ENCODE measurements at regions not wholly inside any gene's neighbourhood (a gene's known extent, or its start where the extent isn't known, plus 50 kb on each side); places are given as distances from the start of the nearest gene placed in this dataset.

DNA sequence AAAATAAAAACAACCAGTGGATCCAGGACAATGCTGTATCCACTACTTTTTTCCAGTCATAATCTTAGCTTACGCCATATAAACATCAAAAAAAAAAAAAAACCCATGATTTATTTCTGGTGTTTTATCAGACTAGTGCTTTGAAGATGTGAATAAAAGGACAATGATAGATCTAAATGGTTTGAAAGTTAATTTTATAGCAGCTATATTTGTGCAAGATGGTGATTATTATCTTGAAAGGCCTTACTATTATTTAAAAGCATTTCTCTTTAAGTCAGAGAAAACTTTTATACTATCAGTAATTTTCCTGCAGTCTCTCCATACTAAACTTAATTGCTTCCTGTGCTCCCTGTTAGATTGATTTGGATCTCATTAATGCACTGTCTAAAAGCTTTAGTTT lies 670.3 kb downstream of the TBL1XR1 start:
- CTCF ChIA-PET, result interaction anchor here (0.8 kb wide), 1 partner anchor 10 kb away, joined by 3 read pairs; no protein-coding TSS in a partner anchor
- H3K4me3 ChIP-seq (ENCODE audit: low read depth, low read length), result no peak overlapping the region
- POLR2A ChIA-PET, result no interaction called here
- no peak for DNase-seq (ENCODE audit: low read depth, low spot score)
- TF ChIP-seq, protein P1, sequence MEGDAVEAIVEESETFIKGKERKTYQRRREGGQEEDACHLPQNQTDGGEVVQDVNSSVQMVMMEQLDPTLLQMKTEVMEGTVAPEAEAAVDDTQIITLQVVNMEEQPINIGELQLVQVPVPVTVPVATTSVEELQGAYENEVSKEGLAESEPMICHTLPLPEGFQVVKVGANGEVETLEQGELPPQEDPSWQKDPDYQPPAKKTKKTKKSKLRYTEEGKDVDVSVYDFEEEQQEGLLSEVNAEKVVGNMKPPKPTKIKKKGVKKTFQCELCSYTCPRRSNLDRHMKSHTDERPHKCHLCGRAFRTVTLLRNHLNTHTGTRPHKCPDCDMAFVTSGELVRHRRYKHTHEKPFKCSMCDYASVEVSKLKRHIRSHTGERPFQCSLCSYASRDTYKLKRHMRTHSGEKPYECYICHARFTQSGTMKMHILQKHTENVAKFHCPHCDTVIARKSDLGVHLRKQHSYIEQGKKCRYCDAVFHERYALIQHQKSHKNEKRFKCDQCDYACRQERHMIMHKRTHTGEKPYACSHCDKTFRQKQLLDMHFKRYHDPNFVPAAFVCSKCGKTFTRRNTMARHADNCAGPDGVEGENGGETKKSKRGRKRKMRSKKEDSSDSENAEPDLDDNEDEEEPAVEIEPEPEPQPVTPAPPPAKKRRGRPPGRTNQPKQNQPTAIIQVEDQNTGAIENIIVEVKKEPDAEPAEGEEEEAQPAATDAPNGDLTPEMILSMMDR (IDR thresholded peaks at IDR 0.05; ENCODE audit: insufficient read depth, low read length, missing control alignments), result no peak

- ChIA-PET CTCF (interaction anchor here (1.3 kb wide), 1 partner anchor 12 kb away, joined by 3 read pairs; no protein-coding TSS in a partner anchor), POLR2A (no interaction called here)
- DNase-seq (ENCODE audit: low read depth, low spot score), result no peak
- H3K4me3 ChIP-seq (ENCODE audit: low read depth, low read length), result no peak overlapping the region
- TF ChIP-seq, protein P1 (IDR thresholded peaks at IDR 0.05; ENCODE audit: insufficient read depth, low read length, missing control alignments), result no peak
These were observed 671.1 kb downstream of the TBL1XR1 start for GRCh38 chr3:176526225-176526624.

GRCh38 chr3:176523114-176523513 lies 674.2 kb downstream of the TBL1XR1 start:
- no peak for DNase-seq (ENCODE audit: low read depth, low spot score)
- no peak overlapping the region for H3K4me3 ChIP-seq (ENCODE audit: low read depth, low read length)
- TF ChIP-seq, protein P1 (IDR thresholded peaks at IDR 0.05; ENCODE audit: insufficient read depth, low read length, missing control alignments), result no peak
- POLR2A ChIA-PET, result no interaction called here
- CTCF ChIA-PET, result no interaction called here

DNA sequence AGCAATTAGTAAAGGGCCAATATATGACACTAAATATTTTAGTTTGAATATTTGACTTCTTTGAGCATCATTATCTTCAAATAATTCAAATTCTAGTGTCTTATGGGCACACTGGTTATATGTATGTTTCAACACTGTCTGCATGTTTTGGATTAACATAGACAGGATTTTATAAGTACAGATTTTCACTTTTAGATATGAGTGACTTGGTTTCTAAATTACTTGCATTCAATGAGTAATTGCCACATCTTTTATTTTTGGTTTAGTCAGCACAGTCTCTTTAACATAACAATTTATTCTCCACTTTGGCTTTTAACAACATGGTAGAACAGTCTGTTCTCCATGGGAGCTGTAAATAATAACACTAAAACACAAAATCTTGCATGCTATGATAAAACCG lies 674.8 kb downstream of the TBL1XR1 start:
- TF ChIP-seq, protein P1 (IDR thresholded peaks at IDR 0.05; ENCODE audit: insufficient read depth, low read length, missing control alignments), result no peak
- POLR2A ChIA-PET, result no interaction called here
- H3K4me3 ChIP-seq (ENCODE audit: low read depth, low read length), result no peak overlapping the region
- no peak for DNase-seq (ENCODE audit: low read depth, low spot score)
- CTCF ChIA-PET, result interaction anchor here (0.9 to 2.4 kb wide), 2 partner anchors 17 to 1863 kb away, joined by 4 to 7 read pairs; no protein-coding TSS in a partner anchor

- H3K4me3 ChIP-seq (ENCODE audit: low read depth, low read length), result no peak overlapping the region
- ChIA-PET CTCF (interaction anchor here (0.9 to 2.4 kb wide), 2 partner anchors 16 to 1864 kb away, joined by 4 to 7 read pairs; no protein-coding TSS in a partner anchor), POLR2A (no interaction called here)
- TF ChIP-seq, protein P1 (IDR thresholded peaks at IDR 0.05; ENCODE audit: insufficient read depth, low read length, missing control alignments), result no peak
- DNase-seq (ENCODE audit: low read depth, low spot score), result peak; percentile 69
These were observed 675.6 kb downstream of the TBL1XR1 start for GRCh38 chr3:176521531-176522175.

GRCh38 chr3:176514297-176514696 lies 683.0 kb downstream of the TBL1XR1 start:
- DNase-seq (ENCODE audit: low read depth, low spot score), result no peak
- POLR2A ChIA-PET, result no interaction called here
- TF ChIP-seq, protein P1 (IDR thresholded peaks at IDR 0.05; ENCODE audit: insufficient read depth, low read length, missing control alignments), result peak; percentile 23
- H3K4me3 ChIP-seq (ENCODE audit: low read depth, low read length), result no peak overlapping the region
- CTCF ChIA-PET, result interaction anchor here (0.7 to 4.3 kb wide), 11 partner anchors 11 to 1871 kb away, joined by 3 to 33 read pairs (median 4); no protein-coding TSS in a partner anchor

All from AG04449 (cell line).